Mucosa of descending colon (tissue), 3 donors: ENCODE measurements at regions not wholly inside any gene's neighbourhood (a gene's known extent, or its start where the extent isn't known, plus 50 kb on each side); places are given as distances from the start of the nearest gene placed in this dataset.

Source experiments
- ATAC-seq: fragments of 200-7000 bp; cut with Tn5 transposase; one replicate; pipeline ENCODE4 v1.9.1; 2020; ENCODE audit warnings: mild to moderate bottlenecking, moderate library complexity
- DNase-seq, 3 donors: peaks; one replicate each; pipeline ENCODE4 v3.0.0-alpha.2; 2020
- H3K36me3 ChIP-seq: fragments of 200-600 bp; one replicate; pipeline ENCODE4 v1.8.0; 2021; ENCODE audit warnings: low read depth, mild to moderate bottlenecking
- H3K4me1 ChIP-seq: fragments of 200-600 bp; one replicate; pipeline ENCODE4 v1.8.0; 2021; ENCODE audit warnings: low read depth, mild to moderate bottlenecking
- H3K4me3 ChIP-seq: fragments of 200-600 bp; one replicate; pipeline ENCODE4 v1.8.0; 2021; ENCODE audit warnings: mild to moderate bottlenecking
- H3K9me3 ChIP-seq: fragments of 200-600 bp; one replicate; pipeline ENCODE4 v1.8.0; 2021; ENCODE audit warnings: mild to moderate bottlenecking
- CTCF ChIP-seq: fragments of 200-600 bp; IDR thresholded peaks from one replicate; pipeline ENCODE4 v1.8.0; 2022; ENCODE audit warnings: antibody characterized with exemption, mild to moderate bottlenecking
- intact Hi-C, 2 donors: fragments of 100-400 bp; cut with DNase I in 1 of 2; cut with micrococcal nuclease in 1 of 2; formaldehyde crosslinking; loops; one replicate each; pipeline versions ENCODE4 v1.11.0 to v1.11.1; 2022; cut with DNase I, micrococcal nuclease
- donor health status: DM: no; HTN: no; CAD: no; lungs with moderate emphysema.
- donor health status: DM: no; HTN: no; CAD: no.
- donor health status: DM: no; HTN: yes; CAD: no.

GRCh38 chr11:88414385-88414861 lies 76.9 kb upstream of the CTSC start:
- peak; percentile 75 for ATAC-seq
- H3K4me3 ChIP-seq, result no peak overlapping the region
- H3K36me3 ChIP-seq, result no peaks in the 10 kb centered on the region
- intact Hi-C loops, result no loop called here
- no peaks in the 10 kb centered on the region for H3K9me3 ChIP-seq
- peak in 1 of 3 donors; percentile 54 for DNase-seq
- no peak for TF ChIP-seq CTCF
- no peaks in the 10 kb centered on the region for H3K4me1 ChIP-seq

- intact Hi-C loops, result no loop called here
- DNase-seq (no peak), ATAC-seq (no peak)
- H3K36me3 ChIP-seq, result no peaks in the 10 kb centered on the region
- H3K9me3 ChIP-seq, result no peaks in the 10 kb centered on the region
- H3K4me3 ChIP-seq, result no peak overlapping the region
- H3K4me1 ChIP-seq, result no peaks in the 10 kb centered on the region
- no peak for TF ChIP-seq CTCF
These were observed 73.7 kb upstream of the CTSC start for GRCh38 chr11:88411265-88411664.

- H3K9me3 ChIP-seq, result no peaks in the 10 kb centered on the region
- H3K4me3 ChIP-seq, result no peak overlapping the region
- no peaks in the 10 kb centered on the region for H3K36me3 ChIP-seq
- DNase-seq (no peak), ATAC-seq (no peak)
- no peak for TF ChIP-seq CTCF
- H3K4me1 ChIP-seq, result no peaks in the 10 kb centered on the region
- intact Hi-C loops, result no loop called here
These were observed 73.1 kb upstream of the CTSC start for GRCh38 chr11:88410656-88411055.

- no peak for TF ChIP-seq CTCF
- intact Hi-C loops, result no loop called here
- ATAC-seq (no peak), DNase-seq (no peak)
- no peak overlapping the region for H3K4me3 ChIP-seq
- no peaks in the 10 kb centered on the region for H3K9me3 ChIP-seq
- no peaks in the 10 kb centered on the region for H3K36me3 ChIP-seq
- no peaks in the 10 kb centered on the region for H3K4me1 ChIP-seq
These were observed 72.5 kb upstream of the CTSC start for GRCh38 chr11:88410056-88410455.

GRCh38 chr11:88406876-88407275 lies 69.3 kb upstream of the CTSC start:
- intact Hi-C loops, result no loop called here
- TF ChIP-seq CTCF, result no peak
- no peaks in the 10 kb centered on the region for H3K9me3 ChIP-seq
- no peaks in the 10 kb centered on the region for H3K36me3 ChIP-seq
- ATAC-seq, result no peak
- no peaks in the 10 kb centered on the region for H3K4me1 ChIP-seq
- DNase-seq, result no peak
- H3K4me3 ChIP-seq, result no peak overlapping the region

GRCh38 chr11:88405853-88406252 lies 68.3 kb upstream of the CTSC start:
- no peak for TF ChIP-seq CTCF
- ATAC-seq, result no peak
- intact Hi-C loops, result no loop called here
- no peaks in the 10 kb centered on the region for H3K4me1 ChIP-seq
- no peaks in the 10 kb centered on the region for H3K36me3 ChIP-seq
- no peak for DNase-seq
- H3K4me3 ChIP-seq, result no peak overlapping the region
- no peaks in the 10 kb centered on the region for H3K9me3 ChIP-seq
